Esophagus muscularis mucosa (tissue), 4 donors: ENCODE measurements at regions not wholly inside any gene's neighbourhood (a gene's known extent, or its start where the extent isn't known, plus 50 kb on each side); places are given as distances from the start of the nearest gene placed in this dataset.

Experiments used
- DNase-seq: peaks from one replicate; pipeline ENCODE4 v3.0.0-alpha.2; 2017; ENCODE audit errors: extremely low spot score
- H3K27ac ChIP-seq, 4 donors: fragments of 200-600 bp; sonication (generic); replicated peaks in 1 of 4; 1 replicate in 3 of 4; 2 replicates in 1 of 4; pipeline ENCODE4 v1.5.1; 2016 to 2019; ENCODE audit warnings: mild to moderate bottlenecking in 1 of 4
- H3K27me3 ChIP-seq, 4 donors: fragments of 200-600 bp; sonication (generic); one replicate each; pipeline versions ENCODE4 v1.5.1 to v1.6.0; 2016 to 2019
- H3K36me3 ChIP-seq, 4 donors: fragments of 200-600 bp; sonication (generic); one replicate each; pipeline ENCODE4 v1.5.1; 2016 to 2019
- H3K4me1 ChIP-seq, 4 donors: fragments of 200-600 bp; sonication (generic); one replicate each; pipeline ENCODE4 v1.5.1; 2016 to 2019
- H3K4me3 ChIP-seq, 4 donors: fragments of 200-600 bp; sonication (generic); 1 replicate in 2 of 4; 2 replicates in 2 of 4; pipeline ENCODE4 v1.5.1; 2016 to 2019; ENCODE audit warnings: mild to moderate bottlenecking in 4 of 4, moderate library complexity in 1 of 4
- H3K9me3 ChIP-seq, 4 donors: fragments of 200-600 bp; sonication (generic); 1 replicate in 3 of 4; 2 replicates in 1 of 4; pipeline ENCODE4 v1.5.1; 2016 to 2019
- EP300 ChIP-seq: sonication (generic); formaldehyde crosslinking; IDR thresholded peaks from one replicate; pipeline ENCODE4 v1.6.1; 2017; ENCODE audit warnings: antibody characterized with exemption
- POLR2A ChIP-seq: fragments of 450-650 bp; IDR thresholded peaks from one replicate; pipeline ENCODE4 v1.6.1; 2017; ENCODE audit warnings: antibody characterized with exemption, moderate library complexity, mild to moderate bottlenecking, low read depth
- POLR2AphosphoS5 ChIP-seq, 2 donors: sonication (generic); formaldehyde crosslinking; IDR thresholded peaks; one replicate each; pipeline ENCODE4 v1.6.1; 2017; ENCODE audit warnings: antibody characterized with exemption in 2 of 2
- WGBS: methylation state at CpG from one replicate; pipeline ENCODE4 v1.1.5; 2018; 5-methylcytosine and 5-hydroxymethylcytosine counted together
- intact Hi-C: fragments of 100-400 bp; cut with DNase I; formaldehyde crosslinking; loops from one replicate; pipeline ENCODE4 v1.15.1; 2023
- TF ChIP-seq, protein P1 (sequence below), 3 experiments: fragments of 200-600 bp in 2 of 3; fragments of 450-650 bp in 1 of 3; sonication (generic) in 2 of 3; IDR thresholded peaks; one replicate each; pipeline ENCODE4 v1.5.1; 2017 to 2019; ENCODE audit warnings: antibody characterized with exemption in 3 of 3, mild to moderate bottlenecking in 2 of 3, moderate library complexity in 1 of 3

- H3K9me3 ChIP-seq, result no peaks in the 10 kb centered on the region
- H3K4me1 ChIP-seq, result peaks cover 4 to 16% (median 11%) of the 10 kb centered on the region in 4 donors
- no peak overlapping the region for H3K4me3 ChIP-seq
- H3K27me3 ChIP-seq, result no peaks in the 10 kb centered on the region
- no peak for DNase-seq
- no peaks in the 10 kb centered on the region for H3K36me3 ChIP-seq
- TF ChIP-seq, protein P1, sequence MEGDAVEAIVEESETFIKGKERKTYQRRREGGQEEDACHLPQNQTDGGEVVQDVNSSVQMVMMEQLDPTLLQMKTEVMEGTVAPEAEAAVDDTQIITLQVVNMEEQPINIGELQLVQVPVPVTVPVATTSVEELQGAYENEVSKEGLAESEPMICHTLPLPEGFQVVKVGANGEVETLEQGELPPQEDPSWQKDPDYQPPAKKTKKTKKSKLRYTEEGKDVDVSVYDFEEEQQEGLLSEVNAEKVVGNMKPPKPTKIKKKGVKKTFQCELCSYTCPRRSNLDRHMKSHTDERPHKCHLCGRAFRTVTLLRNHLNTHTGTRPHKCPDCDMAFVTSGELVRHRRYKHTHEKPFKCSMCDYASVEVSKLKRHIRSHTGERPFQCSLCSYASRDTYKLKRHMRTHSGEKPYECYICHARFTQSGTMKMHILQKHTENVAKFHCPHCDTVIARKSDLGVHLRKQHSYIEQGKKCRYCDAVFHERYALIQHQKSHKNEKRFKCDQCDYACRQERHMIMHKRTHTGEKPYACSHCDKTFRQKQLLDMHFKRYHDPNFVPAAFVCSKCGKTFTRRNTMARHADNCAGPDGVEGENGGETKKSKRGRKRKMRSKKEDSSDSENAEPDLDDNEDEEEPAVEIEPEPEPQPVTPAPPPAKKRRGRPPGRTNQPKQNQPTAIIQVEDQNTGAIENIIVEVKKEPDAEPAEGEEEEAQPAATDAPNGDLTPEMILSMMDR (IDR thresholded peaks at IDR 0.05), result no peak
- no peak for TF ChIP-seq EP300
- no peak for TF ChIP-seq POLR2A
- no peak for TF ChIP-seq POLR2AphosphoS5 (IDR thresholded peaks at IDR 0.05)
- WGBS, result 82% methylated on average over 4 of the region's 4 CpGs
- intact Hi-C loops, result no loop called here
- H3K27ac ChIP-seq, result no peak overlapping the region
Observed at GRCh38 chr9:515665-516064, 301.0 kb downstream of the DOCK8 start.

- 92% methylated on average over 4 of the region's 4 CpGs for WGBS
- Histone ChIP-seq H3K4me3 (no peak overlapping the region), H3K36me3 (no peaks in the 10 kb centered on the region), H3K27me3 (no peaks in the 10 kb centered on the region), H3K9me3 (no peaks in the 10 kb centered on the region), H3K4me1 (peaks cover 7 to 28% (median 21%) of the 10 kb centered on the region in 4 donors), H3K27ac (no peak overlapping the region)
- intact Hi-C loops, result no loop called here
- no peak for DNase-seq
- TF ChIP-seq, protein P1 (IDR thresholded peaks at IDR 0.05), result no peak
- TF ChIP-seq POLR2A (no peak), POLR2AphosphoS5 (IDR thresholded peaks at IDR 0.05) (no peak), EP300 (no peak)
Observed at GRCh38 chr9:517993-518392, 303.3 kb downstream of the DOCK8 start.

DNA sequence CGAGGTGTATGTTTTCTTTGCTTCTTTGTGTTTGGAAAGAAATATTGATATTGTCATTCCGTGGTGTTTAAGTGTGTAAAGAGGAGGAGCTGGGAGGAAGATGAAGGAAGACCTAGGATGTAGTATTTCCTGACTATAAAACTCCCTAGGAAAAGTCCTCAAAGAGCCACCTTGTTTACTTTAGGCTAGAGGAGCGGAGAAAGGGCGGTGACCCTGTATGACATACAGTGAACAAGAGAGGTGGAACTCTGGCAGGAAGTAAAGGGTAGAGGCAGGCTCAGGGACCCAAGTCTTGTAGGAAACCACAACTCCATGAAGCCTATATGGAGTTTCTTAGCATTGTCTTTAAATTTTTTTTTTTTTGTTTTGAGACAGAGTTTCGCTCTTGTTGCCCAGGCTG is 303.9 kb downstream of the DOCK8 start:
- 83% methylated on average over 5 of the region's 5 CpGs for WGBS
- Histone ChIP-seq H3K4me1 (peaks cover 12 to 26% (median 19%) of the 10 kb centered on the region in 4 donors), H3K9me3 (no peaks in the 10 kb centered on the region), H3K27me3 (no peaks in the 10 kb centered on the region), H3K36me3 (no peaks in the 10 kb centered on the region), H3K4me3 (no peak overlapping the region), H3K27ac (no peak overlapping the region)
- intact Hi-C loops, result no loop called here
- no peak for DNase-seq
- TF ChIP-seq EP300 (no peak), POLR2A (no peak), POLR2AphosphoS5 (IDR thresholded peaks at IDR 0.05) (no peak)
- TF ChIP-seq, protein P1 (IDR thresholded peaks at IDR 0.05), result no peak

DNA sequence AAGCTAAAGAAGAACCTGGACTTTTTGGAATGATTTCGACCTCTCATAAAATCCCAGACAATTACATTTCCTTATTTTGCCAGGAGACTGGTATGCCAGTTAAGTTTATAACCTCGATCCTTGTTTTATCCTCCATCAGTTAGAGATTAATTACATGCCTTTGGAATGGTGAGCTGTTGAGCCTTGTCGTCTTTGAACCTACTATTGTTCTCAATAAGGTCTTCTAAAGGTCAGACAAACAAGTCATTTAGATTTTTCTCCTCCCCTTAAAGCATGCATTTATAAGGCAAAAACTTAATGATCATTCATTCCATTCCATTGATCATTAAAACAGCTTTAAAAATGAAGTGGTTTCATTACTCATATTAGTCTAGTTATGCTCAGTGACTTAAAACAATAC is 304.9 kb downstream of the DOCK8 start:
- Histone ChIP-seq H3K27me3 (no peaks in the 10 kb centered on the region), H3K4me3 (no peak overlapping the region), H3K4me1 (peaks cover 14 to 24% (median 20%) of the 10 kb centered on the region in 4 donors), H3K36me3 (no peaks in the 10 kb centered on the region), H3K9me3 (no peaks in the 10 kb centered on the region), H3K27ac (no peak overlapping the region)
- WGBS, result 47% methylated on average over 3 of the region's 3 CpGs
- no peak for DNase-seq
- TF ChIP-seq POLR2A (no peak), EP300 (no peak), POLR2AphosphoS5 (IDR thresholded peaks at IDR 0.05) (no peak)
- TF ChIP-seq, protein P1 (IDR thresholded peaks at IDR 0.05), result no peak
- intact Hi-C loops, result no loop called here

GRCh38 chr9:520302-520701 is 305.6 kb downstream of the DOCK8 start:
- no peak for TF ChIP-seq POLR2A
- TF ChIP-seq POLR2AphosphoS5 (IDR thresholded peaks at IDR 0.05), result no peak
- TF ChIP-seq EP300, result no peak
- TF ChIP-seq, protein P1 (IDR thresholded peaks at IDR 0.05), result no peak
- Histone ChIP-seq H3K9me3 (no peaks in the 10 kb centered on the region), H3K4me3 (no peak overlapping the region), H3K4me1 (peaks cover 14 to 24% (median 20%) of the 10 kb centered on the region in 4 donors), H3K27me3 (no peaks in the 10 kb centered on the region), H3K27ac (no peak overlapping the region), H3K36me3 (no peaks in the 10 kb centered on the region)
- WGBS, result 77% methylated on average over 3 of the region's 3 CpGs
- no peak for DNase-seq
- intact Hi-C loops, result no loop called here
